Fibroblast of villous mesenchyme (primary cell): ENCODE measurements at regions not wholly inside any gene's neighbourhood (a gene's known extent, or its start where the extent isn't known, plus 50 kb on each side); places are given as distances from the start of the nearest gene placed in this dataset.

Experiments used
- DNase-seq: peaks from one replicate; pipeline ENCODE4 v3.0.0-alpha.2; 2010; ENCODE audit warnings: low read depth
- H3K4me3 ChIP-seq: 2 replicates; pipeline ENCODE4 v1.5.1; 2011; ENCODE audit warnings: low read depth, mild to moderate bottlenecking, low read length
- TF ChIP-seq, protein P1 (sequence below): IDR thresholded peaks from 2 replicates; pipeline ENCODE4 v1.5.1; 2012; ENCODE audit warnings: low read depth, mild to moderate bottlenecking, low read length; ENCODE audit not compliant: insufficient read depth

DNA sequence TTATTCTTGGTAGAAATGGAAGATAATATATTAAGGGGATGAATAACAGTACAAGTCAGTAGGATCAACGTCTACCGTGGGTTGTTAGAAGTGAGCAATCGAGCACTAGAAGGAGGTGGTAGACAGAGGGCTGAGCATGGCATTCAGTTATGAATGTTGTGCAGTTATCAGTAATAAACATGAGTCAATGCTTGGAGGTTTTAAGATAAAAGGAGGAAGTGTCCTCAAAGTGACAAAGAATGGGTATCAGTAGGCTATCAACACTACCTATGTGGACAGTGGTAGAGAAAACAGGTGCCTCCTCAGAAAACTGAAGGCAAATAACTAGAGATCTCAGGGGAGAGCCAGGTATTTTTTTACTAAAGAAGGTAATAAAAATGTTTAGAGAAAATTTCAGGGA, 1607.0 kb downstream of the PCDH9 start:
- DNase-seq = no peak
- TF ChIP-seq, protein P1, sequence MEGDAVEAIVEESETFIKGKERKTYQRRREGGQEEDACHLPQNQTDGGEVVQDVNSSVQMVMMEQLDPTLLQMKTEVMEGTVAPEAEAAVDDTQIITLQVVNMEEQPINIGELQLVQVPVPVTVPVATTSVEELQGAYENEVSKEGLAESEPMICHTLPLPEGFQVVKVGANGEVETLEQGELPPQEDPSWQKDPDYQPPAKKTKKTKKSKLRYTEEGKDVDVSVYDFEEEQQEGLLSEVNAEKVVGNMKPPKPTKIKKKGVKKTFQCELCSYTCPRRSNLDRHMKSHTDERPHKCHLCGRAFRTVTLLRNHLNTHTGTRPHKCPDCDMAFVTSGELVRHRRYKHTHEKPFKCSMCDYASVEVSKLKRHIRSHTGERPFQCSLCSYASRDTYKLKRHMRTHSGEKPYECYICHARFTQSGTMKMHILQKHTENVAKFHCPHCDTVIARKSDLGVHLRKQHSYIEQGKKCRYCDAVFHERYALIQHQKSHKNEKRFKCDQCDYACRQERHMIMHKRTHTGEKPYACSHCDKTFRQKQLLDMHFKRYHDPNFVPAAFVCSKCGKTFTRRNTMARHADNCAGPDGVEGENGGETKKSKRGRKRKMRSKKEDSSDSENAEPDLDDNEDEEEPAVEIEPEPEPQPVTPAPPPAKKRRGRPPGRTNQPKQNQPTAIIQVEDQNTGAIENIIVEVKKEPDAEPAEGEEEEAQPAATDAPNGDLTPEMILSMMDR = no peak
- no peak overlapping the region for H3K4me3 ChIP-seq

DNA sequence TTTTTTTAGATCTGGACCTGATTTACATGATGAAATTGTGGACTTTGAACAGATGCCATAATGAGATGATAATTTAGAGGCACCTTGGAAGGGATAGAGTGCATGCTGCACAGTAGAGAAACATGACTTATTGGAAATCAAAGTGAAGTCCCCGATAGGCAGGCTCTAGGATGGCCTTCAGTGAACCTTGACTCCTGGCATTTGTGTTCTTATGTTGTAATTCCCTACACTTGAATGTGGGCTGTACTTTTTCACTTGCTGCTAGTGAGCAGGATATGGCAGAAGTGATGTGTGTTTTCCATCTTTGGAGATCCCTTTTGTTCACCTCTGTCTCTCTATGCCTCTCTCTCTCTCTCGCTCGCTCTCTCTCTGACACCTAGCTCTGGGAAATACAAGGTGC, 1614.6 kb downstream of the PCDH9 start:
- no peak overlapping the region for H3K4me3 ChIP-seq
- TF ChIP-seq, protein P1 = no peak
- DNase-seq = no peak

DNA sequence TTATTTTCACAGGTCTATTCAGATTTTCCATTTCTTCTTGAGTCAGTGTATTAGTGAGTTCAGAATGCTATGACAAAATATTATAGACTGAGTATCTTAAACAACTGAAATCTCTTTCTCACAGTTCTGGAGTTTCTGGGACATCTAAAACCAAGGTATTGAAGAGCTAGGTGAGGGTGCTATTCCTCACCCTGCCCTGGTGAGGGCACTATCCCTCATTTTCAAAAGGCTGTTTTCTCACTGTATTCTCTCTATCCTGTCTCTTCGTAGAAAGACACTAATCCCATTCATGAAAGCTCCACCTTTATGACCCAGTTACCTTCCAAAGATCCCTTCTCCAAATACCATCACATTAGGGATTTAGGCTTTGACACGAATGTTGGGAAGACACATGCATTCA, 1617.1 kb downstream of the PCDH9 start:
- no peak overlapping the region for H3K4me3 ChIP-seq
- TF ChIP-seq, protein P1 = no peak
- no peak for DNase-seq

DNA sequence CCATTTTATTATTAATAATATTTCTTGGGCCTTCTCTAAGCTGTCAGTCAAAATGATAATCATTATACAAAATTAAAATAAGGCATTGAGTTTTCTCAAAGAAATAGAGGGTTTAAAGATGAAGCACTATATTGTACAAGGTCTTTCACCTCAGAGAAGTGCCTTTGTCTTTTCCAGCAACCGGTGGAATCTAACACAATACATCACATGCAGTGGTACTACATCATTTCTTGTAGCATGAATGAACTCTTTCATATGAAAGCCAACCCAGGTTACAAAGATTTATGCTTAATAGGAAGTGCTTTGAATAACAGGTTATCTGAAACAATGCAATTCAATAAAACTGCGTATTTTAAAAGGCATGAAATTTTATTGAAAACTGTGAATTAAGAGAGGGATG, 1620.8 kb downstream of the PCDH9 start:
- no peak overlapping the region for H3K4me3 ChIP-seq
- DNase-seq = no peak
- TF ChIP-seq, protein P1 = no peak

DNA sequence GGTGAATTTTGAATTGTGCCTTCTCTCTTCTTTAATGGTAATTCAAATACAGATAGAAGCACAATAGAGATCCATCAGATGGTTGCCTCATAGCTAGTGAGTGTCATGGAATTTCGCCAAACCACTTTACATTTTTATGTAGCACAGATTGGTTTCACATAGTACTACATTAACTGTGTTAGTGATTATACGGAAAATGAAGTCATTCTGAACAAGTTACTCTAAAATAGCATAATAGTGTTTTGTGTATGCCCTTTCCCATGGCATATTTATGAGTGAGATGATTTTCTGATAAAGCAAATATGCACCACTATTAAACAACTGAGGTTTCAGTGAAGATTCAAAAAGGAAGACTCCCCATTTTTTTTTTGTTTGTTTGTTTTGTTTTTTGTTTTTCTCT, 1623.5 kb downstream of the PCDH9 start:
- TF ChIP-seq, protein P1 = no peak
- H3K4me3 ChIP-seq = no peak overlapping the region
- no peak for DNase-seq

DNA sequence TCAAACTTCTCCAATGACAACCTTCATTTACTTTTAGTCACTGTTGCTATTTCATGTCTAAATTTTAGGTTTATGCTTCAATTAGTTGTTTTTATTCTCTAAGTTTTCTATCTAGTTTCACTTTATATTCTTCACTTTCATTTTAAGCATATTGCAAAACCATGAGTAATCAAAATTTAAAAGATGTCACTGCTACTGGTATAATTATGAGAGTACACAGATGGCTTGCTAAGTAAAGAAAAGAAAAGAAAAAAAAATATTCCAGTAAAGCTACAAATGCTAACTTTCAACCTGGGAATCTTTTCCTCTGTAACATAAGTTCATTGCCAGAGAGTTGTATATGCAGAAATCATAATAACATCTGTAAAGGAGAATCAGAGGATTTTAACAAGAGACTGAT, 1624.7 kb downstream of the PCDH9 start:
- H3K4me3 ChIP-seq = no peak overlapping the region
- TF ChIP-seq, protein P1 = no peak
- DNase-seq = peak; percentile 19

DNA sequence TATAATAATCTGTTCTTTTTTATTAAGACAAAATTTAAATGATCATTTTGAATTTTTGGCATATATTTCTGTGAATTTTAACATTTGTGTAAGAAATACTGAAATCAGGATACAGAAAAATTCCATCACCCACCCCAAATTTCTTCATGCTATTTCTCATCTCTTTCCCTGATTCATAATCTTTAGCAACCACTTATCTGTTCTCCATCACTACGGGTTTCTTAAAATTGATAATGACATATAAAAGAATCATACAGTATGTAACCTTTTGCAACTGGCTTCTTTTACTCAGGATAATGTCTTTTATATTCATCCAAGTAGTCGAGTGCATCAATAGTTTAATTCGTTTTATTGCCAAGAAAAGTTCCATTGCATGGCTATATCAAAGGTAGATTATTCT, 1627.0 kb downstream of the PCDH9 start:
- no peak for DNase-seq
- no peak overlapping the region for H3K4me3 ChIP-seq
- TF ChIP-seq, protein P1 = no peak
